ENCODE measurements at regions not wholly inside any gene's neighbourhood (a gene's known extent, or its start where the extent isn't known, plus 50 kb on each side); places are given as distances from the start of the nearest gene placed in this dataset.
"Not testable (repeated sequence)": the region's sequence is repeated elsewhere in the genome, so short reads cannot be mapped to it uniquely, and the experiment has no call there.

DNA sequence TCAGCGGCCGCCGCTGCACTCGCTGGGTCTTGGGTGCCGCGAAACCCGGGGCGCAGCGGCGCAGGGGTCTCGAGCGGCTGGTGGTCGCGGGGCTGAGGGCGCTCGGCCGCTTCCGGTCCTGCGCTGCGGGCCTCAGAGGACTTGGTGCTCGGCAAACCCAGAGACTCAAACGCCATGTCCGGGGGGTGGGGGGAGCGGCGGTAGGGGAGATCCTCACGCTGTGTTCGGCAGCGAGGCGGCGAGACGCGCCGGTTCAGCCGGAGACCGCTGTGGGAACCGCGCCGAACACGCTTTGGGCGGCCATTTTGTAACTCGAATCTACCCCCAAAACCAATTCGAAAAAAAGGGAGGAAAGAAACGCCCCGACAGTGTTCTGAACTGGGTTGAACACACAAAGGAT lies 317.5 kb upstream of the CDH18 start:
- Histone ChIP-seq H3K4me3 (ENCODE audit: low read depth in 2 of 2, low read length in 1 of 2) (no peak overlapping the region), H3K4me2 (no peak overlapping the region), H3K27me3 (ENCODE audit: insufficient read depth) (no peaks in the 10 kb centered on the region; the same call in 1 of the 2 replicates), H3F3A (replicated peaks; ENCODE audit: insufficient read depth) (no peaks in the 10 kb centered on the region), H3K27ac (ENCODE audit: low read depth in 2 of 2, low read length in 1 of 2) (no peak overlapping the region), H2AFZ (ENCODE audit: low read depth) (no peak overlapping the region), H3K9me2 (no peaks in the 10 kb centered on the region), H3K9me3 (no peaks in the 10 kb centered on the region), H3K36me3 (replicated peaks in 1 of 2; ENCODE audit: control insufficient read depth in 1 of 2, insufficient read depth in 2 of 2, low read length in 1 of 2) (no peaks in the 10 kb centered on the region), H3K4me1 (ENCODE audit: control insufficient read depth in 1 of 2, insufficient read depth in 2 of 2, low read depth in 1 of 2, low read length in 1 of 2) (no peaks in the 10 kb centered on the region), H4K20me1 (ENCODE audit: insufficient read depth) (no peaks in the 10 kb centered on the region), H3K79me2 (ENCODE audit: insufficient read depth) (no peaks in the 10 kb centered on the region), H3K9ac (no peak overlapping the region)
- TF ChIP-seq, protein P1, sequence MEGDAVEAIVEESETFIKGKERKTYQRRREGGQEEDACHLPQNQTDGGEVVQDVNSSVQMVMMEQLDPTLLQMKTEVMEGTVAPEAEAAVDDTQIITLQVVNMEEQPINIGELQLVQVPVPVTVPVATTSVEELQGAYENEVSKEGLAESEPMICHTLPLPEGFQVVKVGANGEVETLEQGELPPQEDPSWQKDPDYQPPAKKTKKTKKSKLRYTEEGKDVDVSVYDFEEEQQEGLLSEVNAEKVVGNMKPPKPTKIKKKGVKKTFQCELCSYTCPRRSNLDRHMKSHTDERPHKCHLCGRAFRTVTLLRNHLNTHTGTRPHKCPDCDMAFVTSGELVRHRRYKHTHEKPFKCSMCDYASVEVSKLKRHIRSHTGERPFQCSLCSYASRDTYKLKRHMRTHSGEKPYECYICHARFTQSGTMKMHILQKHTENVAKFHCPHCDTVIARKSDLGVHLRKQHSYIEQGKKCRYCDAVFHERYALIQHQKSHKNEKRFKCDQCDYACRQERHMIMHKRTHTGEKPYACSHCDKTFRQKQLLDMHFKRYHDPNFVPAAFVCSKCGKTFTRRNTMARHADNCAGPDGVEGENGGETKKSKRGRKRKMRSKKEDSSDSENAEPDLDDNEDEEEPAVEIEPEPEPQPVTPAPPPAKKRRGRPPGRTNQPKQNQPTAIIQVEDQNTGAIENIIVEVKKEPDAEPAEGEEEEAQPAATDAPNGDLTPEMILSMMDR (IDR thresholded peaks at IDR 0.05) = no peak
- TF ChIP-seq RFX5 (IDR thresholded peaks at IDR 0.05; ENCODE audit: low read length) (no peak), EZH2phosphoT487 (IDR thresholded peaks at IDR 0.05; ENCODE audit: borderline replicate concordance, low read depth) (no peak), TCF12 (IDR thresholded peaks at IDR 0.05) (no peak), SIN3A (IDR thresholded peaks at IDR 0.05; ENCODE audit: borderline replicate concordance, low read depth, low read length) (no peak), ELF1 (IDR thresholded peaks at IDR 0.05) (no peak), POLR2AphosphoS5 (IDR thresholded peaks at IDR 0.05; ENCODE audit: low read depth, low read length) (no peak), RAD21 (IDR thresholded peaks at IDR 0.05; ENCODE audit: low read length) (no peak), RCOR1 (IDR thresholded peaks at IDR 0.05; ENCODE audit: low read length) (no peak), CHD2 (IDR thresholded peaks at IDR 0.05; ENCODE audit: low read length, partially characterized antibody) (no peak)
- TF ChIP-seq, protein P2, sequence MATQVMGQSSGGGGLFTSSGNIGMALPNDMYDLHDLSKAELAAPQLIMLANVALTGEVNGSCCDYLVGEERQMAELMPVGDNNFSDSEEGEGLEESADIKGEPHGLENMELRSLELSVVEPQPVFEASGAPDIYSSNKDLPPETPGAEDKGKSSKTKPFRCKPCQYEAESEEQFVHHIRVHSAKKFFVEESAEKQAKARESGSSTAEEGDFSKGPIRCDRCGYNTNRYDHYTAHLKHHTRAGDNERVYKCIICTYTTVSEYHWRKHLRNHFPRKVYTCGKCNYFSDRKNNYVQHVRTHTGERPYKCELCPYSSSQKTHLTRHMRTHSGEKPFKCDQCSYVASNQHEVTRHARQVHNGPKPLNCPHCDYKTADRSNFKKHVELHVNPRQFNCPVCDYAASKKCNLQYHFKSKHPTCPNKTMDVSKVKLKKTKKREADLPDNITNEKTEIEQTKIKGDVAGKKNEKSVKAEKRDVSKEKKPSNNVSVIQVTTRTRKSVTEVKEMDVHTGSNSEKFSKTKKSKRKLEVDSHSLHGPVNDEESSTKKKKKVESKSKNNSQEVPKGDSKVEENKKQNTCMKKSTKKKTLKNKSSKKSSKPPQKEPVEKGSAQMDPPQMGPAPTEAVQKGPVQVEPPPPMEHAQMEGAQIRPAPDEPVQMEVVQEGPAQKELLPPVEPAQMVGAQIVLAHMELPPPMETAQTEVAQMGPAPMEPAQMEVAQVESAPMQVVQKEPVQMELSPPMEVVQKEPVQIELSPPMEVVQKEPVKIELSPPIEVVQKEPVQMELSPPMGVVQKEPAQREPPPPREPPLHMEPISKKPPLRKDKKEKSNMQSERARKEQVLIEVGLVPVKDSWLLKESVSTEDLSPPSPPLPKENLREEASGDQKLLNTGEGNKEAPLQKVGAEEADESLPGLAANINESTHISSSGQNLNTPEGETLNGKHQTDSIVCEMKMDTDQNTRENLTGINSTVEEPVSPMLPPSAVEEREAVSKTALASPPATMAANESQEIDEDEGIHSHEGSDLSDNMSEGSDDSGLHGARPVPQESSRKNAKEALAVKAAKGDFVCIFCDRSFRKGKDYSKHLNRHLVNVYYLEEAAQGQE (IDR thresholded peaks at IDR 0.05; ENCODE audit: low read depth, low read length) = no peak
- TF ChIP-seq, protein P3, sequence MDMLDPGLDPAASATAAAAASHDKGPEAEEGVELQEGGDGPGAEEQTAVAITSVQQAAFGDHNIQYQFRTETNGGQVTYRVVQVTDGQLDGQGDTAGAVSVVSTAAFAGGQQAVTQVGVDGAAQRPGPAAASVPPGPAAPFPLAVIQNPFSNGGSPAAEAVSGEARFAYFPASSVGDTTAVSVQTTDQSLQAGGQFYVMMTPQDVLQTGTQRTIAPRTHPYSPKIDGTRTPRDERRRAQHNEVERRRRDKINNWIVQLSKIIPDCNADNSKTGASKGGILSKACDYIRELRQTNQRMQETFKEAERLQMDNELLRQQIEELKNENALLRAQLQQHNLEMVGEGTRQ (IDR thresholded peaks at IDR 0.05; ENCODE audit: borderline replicate concordance, low read depth, low read length) = no peak
- ChIA-PET CTCF (no interaction called here), POLR2A (no interaction called here)
- no peak for DNase-seq
- WGBS (ENCODE audit: low lambda C conversion rate) = 77% methylated on average over 43 of the region's 44 CpGs

DNA sequence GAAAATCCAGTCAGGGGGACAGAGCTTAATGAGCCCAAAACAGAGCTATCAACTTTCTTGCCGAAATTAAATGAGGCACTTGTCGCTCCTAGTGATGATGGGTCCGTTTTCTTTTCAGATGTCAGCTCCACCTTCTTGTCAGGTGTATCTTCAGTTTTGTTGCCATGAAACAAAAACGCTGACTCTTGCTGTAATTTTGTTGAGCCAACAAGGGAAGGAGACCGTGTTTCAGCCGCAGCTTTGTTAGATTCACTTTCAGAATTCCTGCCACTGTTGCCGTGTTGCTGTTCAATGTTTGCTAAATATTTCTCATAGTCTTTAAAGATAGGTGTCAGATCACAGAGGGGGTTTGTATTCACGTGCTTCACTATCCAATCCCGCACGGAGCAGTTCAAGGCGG lies 316.6 kb upstream of the CDH18 start:
- CTCF ChIA-PET; H3K9me3 ChIP-seq; H3K36me3 ChIP-seq (replicated peaks in 1 of 2; ENCODE audit: control insufficient read depth in 1 of 2, insufficient read depth in 2 of 2, low read length in 1 of 2); H3K27ac ChIP-seq (ENCODE audit: low read depth in 2 of 2, low read length in 1 of 2); H3K4me3 ChIP-seq (ENCODE audit: low read depth in 2 of 2, low read length in 1 of 2); H2AFZ ChIP-seq (ENCODE audit: low read depth); H3K79me2 ChIP-seq (ENCODE audit: insufficient read depth); H3K4me1 ChIP-seq (ENCODE audit: control insufficient read depth in 1 of 2, insufficient read depth in 2 of 2, low read depth in 1 of 2, low read length in 1 of 2); H3K4me2 ChIP-seq; DNase-seq; H3K9me2 ChIP-seq; H3K27me3 ChIP-seq (ENCODE audit: insufficient read depth); H3F3A ChIP-seq (replicated peaks; ENCODE audit: insufficient read depth); H3K9ac ChIP-seq; POLR2A ChIA-PET; H4K20me1 ChIP-seq (ENCODE audit: insufficient read depth): not testable (repeated sequence)
- WGBS (ENCODE audit: low lambda C conversion rate) = 57% methylated on average over 8 of the region's 11 CpGs
